ENCODE measurements at regions not wholly inside any gene's neighbourhood (a gene's known extent, or its start where the extent isn't known, plus 50 kb on each side); places are given as distances from the start of the nearest gene placed in this dataset.

DNA sequence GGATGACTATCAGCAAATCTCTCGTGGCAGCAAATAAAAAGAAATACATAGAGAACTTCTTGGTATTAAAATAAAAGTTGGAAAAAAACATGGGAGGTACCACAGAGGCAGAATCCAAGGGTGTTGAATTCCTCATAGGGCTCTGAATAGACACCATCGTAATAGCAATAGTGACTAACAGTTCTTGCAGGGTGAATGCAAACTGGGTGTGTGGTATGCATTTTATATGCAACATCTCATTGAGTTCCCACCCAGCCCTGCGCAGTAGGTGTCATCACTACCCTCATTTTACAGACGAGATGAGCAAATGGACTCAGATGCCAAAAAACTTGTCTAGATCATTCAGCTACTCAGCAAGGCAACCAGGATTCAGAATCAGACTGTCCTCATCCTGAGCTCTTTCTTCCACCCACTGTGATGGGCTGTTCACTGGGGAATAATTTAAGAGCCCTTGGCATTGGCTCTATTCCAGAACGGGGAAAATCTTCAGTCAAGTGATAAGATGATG lies 354.6 kb upstream of the CDH11 start:
- TF ChIP-seq, protein P1, sequence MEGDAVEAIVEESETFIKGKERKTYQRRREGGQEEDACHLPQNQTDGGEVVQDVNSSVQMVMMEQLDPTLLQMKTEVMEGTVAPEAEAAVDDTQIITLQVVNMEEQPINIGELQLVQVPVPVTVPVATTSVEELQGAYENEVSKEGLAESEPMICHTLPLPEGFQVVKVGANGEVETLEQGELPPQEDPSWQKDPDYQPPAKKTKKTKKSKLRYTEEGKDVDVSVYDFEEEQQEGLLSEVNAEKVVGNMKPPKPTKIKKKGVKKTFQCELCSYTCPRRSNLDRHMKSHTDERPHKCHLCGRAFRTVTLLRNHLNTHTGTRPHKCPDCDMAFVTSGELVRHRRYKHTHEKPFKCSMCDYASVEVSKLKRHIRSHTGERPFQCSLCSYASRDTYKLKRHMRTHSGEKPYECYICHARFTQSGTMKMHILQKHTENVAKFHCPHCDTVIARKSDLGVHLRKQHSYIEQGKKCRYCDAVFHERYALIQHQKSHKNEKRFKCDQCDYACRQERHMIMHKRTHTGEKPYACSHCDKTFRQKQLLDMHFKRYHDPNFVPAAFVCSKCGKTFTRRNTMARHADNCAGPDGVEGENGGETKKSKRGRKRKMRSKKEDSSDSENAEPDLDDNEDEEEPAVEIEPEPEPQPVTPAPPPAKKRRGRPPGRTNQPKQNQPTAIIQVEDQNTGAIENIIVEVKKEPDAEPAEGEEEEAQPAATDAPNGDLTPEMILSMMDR (IDR thresholded peaks at IDR 0.05): no peak
- no peak for TF ChIP-seq POLR2A (IDR thresholded peaks at IDR 0.05)

Data from uterus (tissue), 2 donors.